ENCODE measurements at regions not wholly inside any gene's neighbourhood (a gene's known extent, or its start where the extent isn't known, plus 50 kb on each side); places are given as distances from the start of the nearest gene placed in this dataset.

DNA sequence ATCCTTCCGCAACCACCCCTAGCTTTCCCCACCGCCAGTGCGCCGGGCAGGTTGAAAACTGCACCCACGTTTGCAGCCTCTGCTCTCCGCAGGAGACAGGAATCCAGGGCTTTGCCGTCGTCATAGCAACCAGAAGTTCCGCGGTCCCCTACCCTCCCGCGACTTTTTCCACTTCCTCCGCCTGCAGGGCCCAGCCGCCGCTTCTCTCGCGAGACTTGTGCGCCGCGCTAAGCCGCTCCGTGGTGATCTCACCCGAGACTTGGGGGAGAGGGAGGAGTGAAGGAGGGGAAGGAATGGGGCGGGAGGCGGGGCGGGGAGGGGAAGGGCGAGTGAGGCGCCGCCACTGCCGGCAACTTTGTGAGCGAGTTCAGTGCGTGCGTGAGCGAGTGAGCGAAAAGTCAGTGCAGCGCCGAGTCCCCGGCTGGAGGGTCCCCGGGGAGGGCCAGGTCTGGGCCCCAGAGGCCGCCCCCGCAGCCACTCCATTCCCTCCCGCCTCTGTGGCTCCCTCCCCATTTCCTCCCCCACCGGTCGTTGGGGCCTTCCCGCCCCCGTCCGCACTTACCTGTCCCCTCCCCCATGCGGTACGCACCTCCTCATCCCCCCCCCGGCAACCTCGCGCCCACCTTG, 413.0 kb downstream of the PCNX1 start, which contains the start of gene SIPA1L1:
Gene SIPA1L1, plus strand, starts transcription at position 370 of the 627 bp plus-strand sequence.
- peak; percentile 97 for FAIRE-seq

GRCh38 chr14:71320734-71321573, 413.7 kb downstream of the PCNX1 start:
- FAIRE-seq, result peak; percentile 59

More for the DNA sequence above, 413.0 kb downstream of the PCNX1 start, which contains the start of gene SIPA1L1:
- peak; percentile 96 for DNase-seq (ENCODE audit: extremely low spot score, insufficient read length, low read depth)

GRCh38 chr14:71321574-71322315, 414.5 kb downstream of the PCNX1 start:
- no peak for DNase-seq (ENCODE audit: extremely low spot score, insufficient read length, low read depth)
- FAIRE-seq, result peak; percentile 47

More at GRCh38 chr14:71320734-71321573, 413.7 kb downstream of the PCNX1 start:
- no peak for DNase-seq (ENCODE audit: extremely low spot score, insufficient read length, low read depth)

GRCh38 chr14:71322655-71323250, 415.5 kb downstream of the PCNX1 start:
- FAIRE-seq (peak; percentile 92), DNase-seq (ENCODE audit: extremely low spot score, insufficient read length, low read depth) (no peak)

DNA sequence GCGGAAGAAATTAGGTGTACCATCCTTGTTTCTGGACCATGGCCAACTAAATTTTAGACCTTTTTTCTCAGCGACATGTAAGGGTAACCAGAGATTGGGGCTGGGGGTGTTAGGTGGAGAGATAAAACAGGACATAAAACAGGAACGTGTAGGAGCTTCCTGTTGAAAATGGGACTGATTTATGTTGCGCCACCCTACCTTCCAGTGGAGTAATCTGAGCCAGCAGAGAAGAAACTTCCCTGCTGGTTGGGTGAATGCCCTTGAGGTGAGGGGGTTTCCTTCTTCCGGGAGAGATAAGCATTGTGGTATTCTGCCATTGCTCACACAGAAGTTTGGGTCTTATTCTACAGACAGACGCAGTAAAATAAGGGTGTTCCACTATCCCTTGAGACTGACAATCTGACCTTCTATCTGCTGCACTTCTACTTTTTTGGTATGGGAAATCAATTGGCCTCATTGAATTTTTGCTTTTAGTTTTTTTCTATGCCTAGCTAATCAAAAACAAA, 417.6 kb downstream of the PCNX1 start:
- FAIRE-seq, result peak; percentile 85
- no peak for DNase-seq (ENCODE audit: extremely low spot score, insufficient read length, low read depth)

GRCh38 chr14:71327691-71328090, 420.4 kb downstream of the PCNX1 start:
- FAIRE-seq, result no peak
- no peak for DNase-seq (ENCODE audit: extremely low spot score, insufficient read length, low read depth)

DNA sequence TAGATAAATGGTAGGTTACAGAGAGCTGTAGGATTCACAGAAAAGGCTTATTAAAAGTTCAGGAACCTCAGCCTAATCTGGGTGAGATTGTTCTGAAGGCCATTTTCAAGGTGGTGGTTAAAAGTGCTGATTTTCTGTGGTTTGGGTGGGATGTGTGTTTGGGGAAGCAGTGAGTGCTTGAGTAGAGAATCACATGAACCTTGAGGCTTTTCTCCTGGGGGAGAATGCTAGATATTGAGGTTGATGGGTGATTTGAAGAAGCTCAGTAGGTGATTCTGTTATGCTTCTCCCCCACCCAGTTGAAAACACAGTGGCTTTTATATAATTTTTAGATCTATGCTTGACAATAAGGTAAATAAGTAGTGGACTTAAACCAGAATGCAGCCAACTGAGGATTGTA, 420.9 kb downstream of the PCNX1 start:
- DNase-seq (ENCODE audit: extremely low spot score, insufficient read length, low read depth), result no peak
- peak; percentile 90 for FAIRE-seq

DNA sequence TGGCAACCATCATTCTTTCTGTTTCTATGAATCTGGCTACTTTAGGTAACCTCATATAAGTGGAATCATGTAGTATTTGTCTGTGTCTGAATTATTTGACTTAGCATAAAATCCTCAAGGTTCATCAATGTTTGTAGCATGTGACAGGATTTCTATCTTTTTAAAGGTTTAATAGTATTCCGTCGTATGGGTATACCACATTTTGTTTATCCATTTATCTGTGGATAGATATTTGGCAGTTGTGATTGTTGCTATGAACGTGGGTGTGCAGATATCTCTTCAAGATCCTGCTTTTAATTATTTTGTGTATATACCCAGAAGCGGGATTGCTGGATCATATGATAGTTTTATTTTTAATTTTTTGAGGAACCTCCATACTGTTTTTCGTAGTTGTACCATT, 421.7 kb downstream of the PCNX1 start:
- FAIRE-seq, result no peak

DNA sequence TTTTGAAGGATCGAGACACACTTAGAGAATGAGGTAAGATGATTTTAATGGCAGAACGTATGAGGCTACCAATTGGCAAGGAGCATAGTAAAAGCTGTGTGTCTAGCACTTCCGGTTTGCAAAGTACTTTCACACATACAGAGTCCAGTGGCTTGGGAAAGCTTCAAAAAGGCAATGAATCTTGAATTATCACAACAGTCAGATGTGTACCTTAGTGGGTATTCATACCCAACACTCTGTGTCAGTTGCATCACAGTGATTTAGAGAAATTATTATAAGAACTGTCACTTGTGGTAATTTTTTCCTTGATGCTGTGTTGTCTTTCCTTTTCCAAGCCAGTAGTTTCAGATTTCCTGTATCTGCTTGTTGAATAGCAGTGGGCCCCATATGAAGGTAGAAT, 424.1 kb downstream of the PCNX1 start:
- FAIRE-seq, result no peak
- no peak for DNase-seq (ENCODE audit: extremely low spot score, insufficient read length, low read depth)

More for the DNA sequence above, 421.7 kb downstream of the PCNX1 start:
- no peak for DNase-seq (ENCODE audit: extremely low spot score, insufficient read length, low read depth)

DNA sequence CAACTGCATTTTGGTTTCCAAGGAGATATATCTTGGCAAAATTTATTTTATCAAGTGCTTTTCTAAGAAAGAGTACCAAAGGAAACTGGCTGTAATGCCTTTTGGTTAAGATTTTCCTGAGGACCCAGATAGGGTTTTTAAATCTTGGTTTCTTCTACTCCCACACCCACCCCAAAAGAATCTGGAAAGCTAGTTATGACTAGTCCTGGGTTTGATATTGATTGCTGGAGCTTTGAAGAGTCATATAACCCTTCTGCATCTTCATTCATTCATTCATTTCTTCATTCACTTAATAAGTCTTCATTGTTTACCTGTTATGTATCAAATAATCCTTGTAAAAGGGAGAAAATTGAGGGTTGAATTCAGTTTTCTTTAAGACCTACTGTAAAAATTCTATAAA, 425.2 kb downstream of the PCNX1 start:
- DNase-seq (ENCODE audit: extremely low spot score, insufficient read length, low read depth), result no peak
- no peak for FAIRE-seq

DNA sequence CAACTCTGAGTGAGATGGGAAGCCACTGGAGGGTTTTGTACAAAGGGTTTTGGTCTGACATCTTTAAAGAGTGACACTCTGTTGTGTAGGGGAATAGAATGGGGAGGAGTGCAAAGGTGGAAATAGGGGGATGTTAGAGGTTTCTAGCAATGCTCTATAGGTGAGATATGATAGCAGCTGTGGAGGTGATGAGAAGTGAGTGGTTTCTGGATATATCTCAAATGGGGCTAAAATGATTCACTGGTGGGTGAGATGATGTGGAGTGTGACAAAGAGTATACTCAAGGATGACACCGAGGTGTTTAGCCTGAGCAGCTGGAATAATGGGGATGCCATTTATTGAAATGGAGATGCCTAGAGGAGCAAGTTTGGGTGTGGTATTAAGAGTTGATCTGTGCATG, 426.4 kb downstream of the PCNX1 start:
- peak; percentile 15 for FAIRE-seq
- DNase-seq (ENCODE audit: extremely low spot score, insufficient read length, low read depth), result no peak

- DNase-seq (ENCODE audit: extremely low spot score, insufficient read length, low read depth), result no peak
These were observed 429.4 kb downstream of the PCNX1 start for GRCh38 chr14:71336489-71337192.

GRCh38 chr14:71338153-71338552, 430.9 kb downstream of the PCNX1 start:
- no peak for FAIRE-seq
- no peak for DNase-seq (ENCODE audit: extremely low spot score, insufficient read length, low read depth)

More at GRCh38 chr14:71336489-71337192, 429.4 kb downstream of the PCNX1 start:
- FAIRE-seq, result no peak

- DNase-seq (ENCODE audit: extremely low spot score, insufficient read length, low read depth) (no peak), FAIRE-seq (no peak)
These were observed 432.6 kb downstream of the PCNX1 start for GRCh38 chr14:71339650-71340415.

GRCh38 chr14:71341156-71341555, 433.9 kb downstream of the PCNX1 start:
- no peak for FAIRE-seq
- no peak for DNase-seq (ENCODE audit: extremely low spot score, insufficient read length, low read depth)

DNA sequence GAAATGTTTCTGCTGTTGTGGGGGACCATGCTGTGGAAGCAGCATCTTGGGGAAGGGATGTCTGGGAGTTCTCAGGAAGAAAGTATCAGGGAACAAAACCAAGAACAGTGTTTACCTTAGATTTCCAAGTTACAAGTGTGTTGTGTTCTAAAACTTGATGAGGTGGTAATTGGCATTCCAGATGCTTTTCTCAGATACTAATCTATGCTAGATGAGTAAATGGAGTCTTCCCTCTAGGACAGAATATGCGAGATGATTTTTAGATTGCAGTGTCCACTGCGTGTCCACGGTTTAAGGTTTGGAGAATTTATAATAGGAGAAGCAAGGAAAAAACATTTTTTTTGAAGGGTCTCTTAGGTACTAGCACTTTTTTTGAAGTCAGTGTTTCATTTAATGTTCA, 436.5 kb downstream of the PCNX1 start:
- no peak for DNase-seq (ENCODE audit: extremely low spot score, insufficient read length, low read depth)
- FAIRE-seq, result no peak

DNA sequence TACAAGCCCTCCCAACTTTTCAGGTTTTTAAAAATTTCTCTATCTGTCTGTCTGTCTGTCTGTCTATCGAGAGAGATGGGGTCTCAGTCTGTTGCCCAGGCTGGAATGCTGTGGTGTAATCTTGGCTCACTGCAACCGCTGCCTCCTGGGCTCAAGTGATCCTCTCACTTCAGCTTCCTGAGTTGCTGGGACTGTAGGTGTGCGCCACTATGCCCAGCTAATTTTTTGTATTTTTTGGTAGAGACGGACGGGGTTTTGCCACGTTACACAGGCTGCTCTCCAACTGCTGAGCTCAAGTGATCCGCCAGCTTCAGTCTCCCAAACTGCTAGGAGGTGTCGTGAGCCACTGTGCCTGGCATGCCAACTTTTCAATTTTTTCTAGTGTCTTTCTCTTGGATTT, 437.2 kb downstream of the PCNX1 start:
- DNase-seq (ENCODE audit: extremely low spot score, insufficient read length, low read depth) (no peak), FAIRE-seq (no peak)

DNA sequence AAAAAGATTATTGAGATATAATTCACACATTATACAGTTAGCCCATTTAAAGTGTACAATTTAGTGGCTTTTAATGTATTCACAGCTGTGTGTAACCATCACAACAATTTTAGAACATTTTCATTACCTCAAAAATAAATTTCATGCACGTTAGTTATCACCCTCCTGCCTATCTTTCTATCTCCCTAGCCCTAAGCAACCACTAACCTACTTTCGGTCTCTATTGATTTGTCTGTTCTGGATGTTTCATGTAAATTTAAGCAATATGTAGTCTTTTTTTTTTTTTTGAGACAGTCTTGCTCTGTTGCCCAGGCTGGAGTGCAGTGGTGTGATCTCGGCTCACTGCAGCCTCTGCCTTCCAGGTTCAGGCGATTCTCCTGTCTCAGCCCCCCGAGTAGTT, 439.4 kb downstream of the PCNX1 start:
- DNase-seq (ENCODE audit: extremely low spot score, insufficient read length, low read depth) (no peak), FAIRE-seq (peak; percentile 49)

DNA sequence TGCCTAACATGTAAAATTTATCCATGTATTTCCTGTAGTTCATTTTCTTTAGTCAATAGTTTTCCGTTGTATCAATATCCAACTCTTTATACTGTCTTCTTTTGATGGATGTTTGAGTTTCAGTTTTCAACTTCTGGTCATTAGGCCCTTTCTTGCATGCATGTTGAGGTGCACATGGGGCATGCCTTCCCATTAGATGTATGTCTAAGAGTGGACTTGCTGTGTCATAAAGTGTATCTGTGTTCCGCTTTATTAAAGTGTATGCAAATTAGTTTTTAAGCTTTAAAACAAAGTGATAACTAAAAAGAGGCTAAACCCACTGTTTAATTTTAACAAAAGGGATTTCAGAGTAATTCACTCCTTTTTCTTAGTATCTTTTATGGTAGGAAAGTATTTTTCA, 441.1 kb downstream of the PCNX1 start:
- FAIRE-seq, result no peak
- no peak for DNase-seq (ENCODE audit: extremely low spot score, insufficient read length, low read depth)
